CD1c-positive myeloid dendritic cell (primary cell): ENCODE measurements at regions not wholly inside any gene's neighbourhood (a gene's known extent, or its start where the extent isn't known, plus 50 kb on each side); places are given as distances from the start of the nearest gene placed in this dataset.

Experiments
- DNase-seq: peaks from one replicate; pipeline ENCODE4 v3.0.0-alpha.2; 2016; ENCODE audit errors: extremely low spot score

GRCh38 chr2:42901076-42901640 is 108.8 kb upstream of the HAAO start:
- DNase-seq: peak; percentile 19

- no peak for DNase-seq
These were observed 108.0 kb upstream of the HAAO start for GRCh38 chr2:42900289-42900891.

- DNase-seq: no peak
These were observed 105.0 kb upstream of the HAAO start for GRCh38 chr2:42897358-42897757.

DNA sequence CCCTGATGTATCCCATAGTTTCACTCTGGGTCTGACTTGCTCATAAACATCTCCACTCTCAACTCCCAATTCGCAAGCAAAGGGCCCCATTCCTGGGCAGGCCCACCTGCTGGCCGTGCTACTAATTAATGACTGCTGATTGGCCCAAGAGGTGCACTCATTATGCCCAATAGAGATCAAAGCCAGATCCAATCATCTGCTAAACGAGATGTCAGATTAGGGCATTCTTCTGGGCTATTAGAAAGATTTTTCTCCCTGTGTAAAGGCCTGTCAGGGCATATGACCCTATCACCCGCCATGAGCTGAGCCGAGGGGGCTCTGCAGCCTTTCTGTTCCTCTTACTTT is 103.4 kb upstream of the HAAO start:
- DNase-seq: no peak

DNA sequence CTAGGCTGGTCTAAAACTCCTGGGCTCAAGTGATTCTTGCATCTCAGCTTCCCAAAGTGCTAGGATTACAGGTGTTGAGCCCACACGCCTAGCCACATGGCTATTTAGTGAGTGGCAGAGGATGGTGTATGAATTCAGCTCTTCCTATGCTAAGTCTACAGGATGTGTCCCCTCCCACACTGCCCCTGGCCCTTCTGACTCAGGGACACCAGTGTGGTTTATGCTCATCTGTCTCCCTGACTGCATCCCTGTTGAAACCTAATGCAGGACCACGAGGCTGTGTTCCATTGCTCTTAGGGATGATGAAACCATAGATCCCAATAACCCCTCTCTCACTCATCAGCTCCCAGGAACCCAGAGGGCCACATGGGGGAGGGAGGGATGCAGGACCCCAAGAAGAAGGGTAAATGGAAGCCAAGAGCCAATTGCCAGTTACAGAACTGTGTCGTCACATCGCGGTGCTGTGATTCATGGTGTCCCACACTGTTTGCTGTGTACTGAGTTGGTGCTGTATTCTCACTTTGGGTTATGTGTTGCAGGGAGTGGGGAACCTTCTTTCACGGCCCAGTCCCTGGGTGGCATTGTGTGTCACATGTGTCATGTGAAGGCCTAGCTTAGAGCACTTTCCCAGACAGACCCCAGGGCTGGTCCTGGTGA is 102.9 kb upstream of the HAAO start:
- DNase-seq: no peak

GRCh38 chr2:42893047-42893758 is 100.8 kb upstream of the HAAO start:
- no peak for DNase-seq

- DNase-seq: no peak
These were observed 98.5 kb upstream of the HAAO start for GRCh38 chr2:42890791-42891355.

- no peak for DNase-seq
These were observed 96.2 kb upstream of the HAAO start for GRCh38 chr2:42888321-42889245.

- DNase-seq: no peak
These were observed 94.5 kb upstream of the HAAO start for GRCh38 chr2:42886921-42887320.

DNA sequence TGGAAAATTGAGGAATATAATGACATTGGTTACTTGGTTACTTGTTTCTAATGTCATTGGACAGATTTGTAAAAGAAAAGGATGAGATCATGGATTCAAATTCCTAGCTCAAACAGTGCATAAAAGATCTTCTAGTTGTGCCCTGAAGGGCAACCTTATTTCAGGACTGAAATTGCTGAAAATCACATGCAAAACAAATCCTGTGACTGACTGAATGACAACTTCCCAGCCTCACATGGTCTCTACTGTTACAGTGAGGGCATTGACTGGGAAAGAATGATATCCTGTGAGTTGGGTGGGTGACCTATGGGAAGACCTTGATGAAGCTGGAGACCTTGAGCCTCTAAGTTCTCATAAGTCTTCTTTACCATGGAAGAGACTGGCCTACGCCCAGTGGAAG is 90.4 kb upstream of the HAAO start:
- DNase-seq: no peak

DNA sequence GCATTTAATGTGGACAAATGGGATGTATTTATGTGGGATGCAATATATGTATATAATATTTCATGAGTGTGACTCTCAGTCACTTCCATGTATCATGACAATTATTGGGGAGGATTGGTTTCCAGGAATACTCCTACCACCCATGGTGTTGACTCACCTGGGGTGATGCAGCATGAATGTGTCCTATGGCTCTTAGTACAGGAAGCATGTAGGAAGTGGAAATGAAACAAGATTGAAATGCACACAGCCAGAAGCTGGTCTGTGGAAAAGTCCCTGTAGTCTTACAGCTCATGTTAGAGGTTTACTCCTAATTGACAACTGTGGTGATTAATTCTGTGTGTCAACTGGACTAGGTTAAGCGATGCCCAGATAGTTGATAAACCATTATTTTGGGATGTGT is 89.3 kb upstream of the HAAO start:
- peak; percentile 69 for DNase-seq

GRCh38 chr2:42880738-42881690 is 88.6 kb upstream of the HAAO start:
- DNase-seq: no peak

- DNase-seq: no peak
These were observed 87.7 kb upstream of the HAAO start for GRCh38 chr2:42879913-42880737.

GRCh38 chr2:42879121-42879705 is 86.8 kb upstream of the HAAO start:
- no peak for DNase-seq

GRCh38 chr2:42878581-42878980 is 86.2 kb upstream of the HAAO start:
- peak; percentile 40 for DNase-seq

DNA sequence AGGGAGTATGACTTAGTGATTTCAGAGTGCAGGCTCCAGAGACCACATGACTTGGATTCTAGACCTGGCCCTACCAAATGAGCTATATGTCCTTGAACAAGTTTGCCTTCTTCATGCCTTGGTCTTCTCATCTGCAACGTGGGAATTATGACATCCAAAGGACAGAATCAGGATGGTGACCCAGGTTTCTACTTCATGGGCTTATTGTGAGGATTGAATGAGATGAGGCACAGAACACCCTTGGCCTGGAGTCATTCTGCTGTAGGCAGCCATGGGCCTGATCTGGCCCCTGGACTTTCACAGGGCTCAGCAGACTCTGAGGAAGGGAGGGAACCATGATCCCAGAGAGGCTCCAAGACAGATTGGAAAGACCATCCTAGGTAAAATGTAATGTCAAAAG is 85.6 kb upstream of the HAAO start:
- DNase-seq: no peak

DNA sequence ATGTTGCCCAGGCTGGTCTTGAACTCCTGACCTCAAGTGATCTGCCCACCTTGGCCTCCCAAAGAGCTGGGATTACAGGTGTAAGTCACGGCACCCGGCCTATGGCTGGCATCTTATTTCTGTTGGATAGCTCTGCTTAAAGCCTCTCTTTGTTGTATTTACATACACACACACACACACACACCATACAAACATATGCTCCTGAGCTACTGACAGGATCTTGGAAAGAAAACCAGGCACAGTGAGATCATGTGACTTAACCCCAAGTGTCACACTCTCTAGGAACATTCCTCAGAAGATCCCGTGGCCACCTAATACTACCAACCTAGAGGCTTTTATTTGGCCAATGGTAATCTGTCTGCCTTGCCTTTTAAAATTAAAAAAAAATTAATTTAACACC is 85.1 kb upstream of the HAAO start:
- DNase-seq: no peak

GRCh38 chr2:42876326-42876751 is 84.0 kb upstream of the HAAO start:
- no peak for DNase-seq

DNA sequence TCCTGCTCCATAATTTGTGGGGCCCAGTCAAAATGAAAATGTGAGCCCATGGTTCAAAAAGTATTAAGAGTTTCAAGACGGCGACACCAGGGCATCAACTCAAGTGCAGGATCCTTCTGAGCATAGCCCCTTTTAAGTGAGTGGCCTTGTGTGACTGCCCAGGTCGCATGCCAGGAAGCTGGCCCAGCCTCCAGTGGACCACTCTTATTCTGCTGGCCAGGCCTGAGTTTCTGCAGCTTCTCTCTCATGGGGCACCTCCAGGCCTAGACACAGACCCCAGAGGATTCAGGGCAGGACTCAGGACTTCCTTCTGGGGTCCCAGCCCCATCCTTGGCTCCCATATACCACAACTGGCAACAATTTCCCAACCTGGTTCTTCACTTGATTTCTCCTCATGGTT is 83.5 kb upstream of the HAAO start:
- DNase-seq: no peak
